Stimulated activated CD4-positive, alpha-beta T cell treated with anti-CD3 and anti-CD28 coated beads, Interleukin-15, amount 100 ng/mL, for 24 hours (primary cell): ENCODE measurements at regions not wholly inside any gene's neighbourhood (a gene's known extent, or its start where the extent isn't known, plus 50 kb on each side); places are given as distances from the start of the nearest gene placed in this dataset.
A peak's percentile ranks its signal among the peaks of the same experiment; 100 is the strongest.

Source experiments
- DNase-seq: peaks from one replicate; pipeline ENCODE4 v3.0.0-alpha.2; 2020

DNA sequence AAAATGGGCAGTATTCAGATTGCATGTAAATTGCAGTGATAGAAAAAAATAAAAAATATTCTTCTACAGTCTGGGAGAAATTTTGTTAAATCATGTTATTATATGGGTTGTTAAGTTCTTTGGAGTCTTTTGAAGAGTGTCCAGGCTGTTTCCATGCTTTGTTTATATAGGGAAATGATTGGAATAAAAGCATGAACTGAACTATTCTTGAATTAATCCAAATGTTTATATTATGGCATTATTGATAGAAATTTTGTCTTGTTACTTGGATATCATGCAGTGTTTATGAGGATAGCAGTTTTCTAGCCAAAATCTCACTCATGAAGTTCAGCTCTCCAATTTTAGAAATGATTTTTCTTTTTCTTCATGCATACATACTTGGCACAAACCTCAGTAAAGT is 108.2 kb upstream of the NAV3 start:
- DNase-seq: no peak

DNA sequence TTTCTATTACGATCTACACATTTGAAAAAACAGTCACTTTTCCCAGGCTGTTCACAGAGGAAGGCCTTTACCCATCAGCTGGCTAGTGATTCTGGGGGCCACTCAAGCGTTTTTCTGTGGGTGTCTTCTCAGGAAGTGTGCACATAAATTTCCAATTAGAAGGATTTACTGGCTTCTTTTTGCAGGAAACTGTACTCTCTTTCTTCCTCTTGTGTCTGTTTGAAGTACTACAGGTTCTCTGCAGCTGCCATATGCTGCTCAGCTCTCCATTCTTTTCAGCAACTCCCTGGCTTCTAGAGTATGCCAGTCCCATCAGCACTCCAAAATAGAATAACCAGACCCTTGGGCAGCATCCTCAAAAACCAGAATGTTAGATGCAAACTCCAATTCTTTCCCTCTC is 110.4 kb upstream of the NAV3 start:
- no peak for DNase-seq

GRCh38 chr12:77710209-77710608 is 120.5 kb upstream of the NAV3 start:
- no peak for DNase-seq

DNA sequence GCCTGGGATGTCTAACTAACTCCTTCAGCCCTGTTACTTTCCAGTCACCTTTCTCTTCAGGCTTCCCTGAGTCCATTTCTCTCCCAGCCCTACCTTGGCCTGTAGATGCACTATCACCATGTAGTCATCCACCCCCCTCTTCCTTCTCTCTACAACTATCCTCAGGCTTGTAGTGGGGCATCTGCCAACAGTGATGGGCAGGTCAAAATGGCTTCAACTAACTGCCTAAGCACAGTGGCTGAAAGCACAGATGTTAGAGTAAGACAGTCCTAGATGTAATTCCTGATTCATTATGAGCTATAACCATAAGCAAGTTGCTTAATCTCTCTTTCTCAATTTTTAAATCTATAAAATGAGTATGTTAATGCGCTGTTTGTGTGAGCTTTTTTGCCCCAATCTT is 133.6 kb upstream of the NAV3 start:
- DNase-seq: no peak

DNA sequence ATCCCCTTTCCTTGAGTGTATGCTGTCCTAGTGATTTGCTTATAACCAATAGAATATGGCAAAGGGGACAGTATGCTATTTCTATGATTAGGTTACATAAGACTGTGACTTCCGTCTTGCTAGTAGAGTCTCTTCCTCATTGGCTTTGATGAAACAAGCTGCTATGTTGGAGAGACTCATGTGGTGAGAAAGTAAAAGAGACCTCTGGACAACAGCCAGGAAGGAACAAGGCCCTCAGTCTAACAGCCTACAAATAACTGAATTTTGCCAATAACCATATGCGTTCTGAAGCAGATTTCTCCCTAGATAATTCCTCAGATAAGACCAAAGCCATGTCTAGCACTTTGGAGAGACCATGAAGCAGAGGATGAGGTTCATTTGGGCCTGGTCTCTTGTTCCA is 134.5 kb upstream of the NAV3 start:
- DNase-seq: no peak

DNA sequence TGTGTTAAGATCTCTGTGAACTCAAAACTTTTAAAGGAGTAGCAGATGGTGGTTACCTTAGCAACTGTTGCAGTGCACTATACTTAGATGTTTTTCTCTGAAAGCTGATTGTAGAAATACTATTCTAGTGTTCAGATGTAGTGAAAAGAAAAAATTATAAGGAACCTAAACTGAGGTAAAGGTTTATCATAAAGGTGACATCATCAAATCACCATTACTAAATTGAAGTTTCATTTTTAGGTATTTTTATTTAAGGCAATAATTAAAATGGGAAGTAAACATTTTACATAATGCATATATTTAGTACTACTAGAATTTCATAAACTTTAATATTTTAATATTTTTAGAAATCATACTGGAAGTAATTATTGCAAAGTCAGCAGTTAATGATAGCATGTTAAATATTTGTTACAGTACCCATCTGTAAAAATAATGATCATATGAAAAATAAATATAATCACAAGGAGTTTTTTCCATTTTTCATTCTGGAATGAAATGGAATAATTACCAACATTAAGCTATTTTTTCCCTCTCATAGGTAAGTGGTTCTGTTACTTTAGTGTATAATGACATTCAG is 141.1 kb upstream of the NAV3 start:
- no peak for DNase-seq

- no peak for DNase-seq
Observed at GRCh38 chr12:77687321-77687720, 143.4 kb upstream of the NAV3 start.

DNA sequence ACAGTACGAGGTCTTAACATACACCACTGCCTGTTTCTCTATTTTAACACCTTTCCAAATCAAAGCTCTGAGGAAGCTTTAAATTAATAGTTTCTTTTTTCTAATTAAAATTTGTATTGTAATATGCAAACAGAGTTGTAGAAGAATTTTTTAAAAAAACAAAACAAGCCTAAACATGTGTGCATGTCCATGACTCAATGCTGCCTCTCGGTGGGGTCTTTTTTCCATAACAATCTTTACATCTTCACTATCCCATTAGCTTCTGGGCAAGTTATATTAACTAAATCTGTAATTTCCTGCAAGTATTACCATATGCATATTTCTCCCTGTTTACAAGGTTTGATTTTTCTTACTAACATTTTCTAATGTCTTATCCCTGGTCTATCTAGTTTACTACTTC is 143.9 kb upstream of the NAV3 start:
- no peak for DNase-seq

- no peak for DNase-seq
Observed at GRCh38 chr12:77685901-77686300, 144.8 kb upstream of the NAV3 start.

DNA sequence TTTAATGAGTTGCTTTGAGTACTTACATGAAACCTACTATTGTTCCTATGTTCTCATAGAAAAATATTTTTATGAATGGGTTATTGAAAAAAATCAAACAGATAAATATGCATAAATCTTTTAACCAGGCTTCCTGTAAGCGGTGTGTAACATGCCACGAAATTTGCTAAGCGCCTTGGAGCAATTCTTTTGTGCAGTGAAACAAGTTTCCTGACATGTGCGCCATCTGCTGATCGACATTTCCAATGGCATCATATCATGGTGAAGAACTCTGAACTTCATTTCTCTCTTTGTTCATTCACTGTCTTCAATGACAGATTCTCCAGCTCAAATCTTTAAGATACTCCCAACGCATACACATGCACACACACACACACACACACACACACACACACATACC is 145.6 kb upstream of the NAV3 start:
- DNase-seq: peak; percentile 6

DNA sequence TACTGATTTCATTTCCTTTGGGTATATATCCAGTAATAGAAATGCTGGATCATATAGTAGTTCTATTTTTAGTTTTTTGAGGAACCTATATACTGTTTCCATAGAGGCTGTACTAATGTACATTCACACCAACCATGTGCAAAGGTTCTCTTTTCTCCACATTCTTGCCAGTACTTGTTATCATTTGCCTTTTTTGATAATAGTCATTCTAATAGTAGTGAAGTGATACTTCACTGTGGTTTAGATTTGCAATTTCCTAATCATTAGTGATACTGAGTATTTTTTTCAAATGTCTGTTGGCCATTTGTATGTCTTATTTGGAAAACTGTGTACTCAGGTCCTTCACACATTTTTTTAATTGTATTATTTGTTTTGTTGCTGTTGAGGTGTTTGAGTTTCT is 148.2 kb upstream of the NAV3 start:
- DNase-seq: no peak

- no peak for DNase-seq
Observed at GRCh38 chr12:77681726-77682125, 149.0 kb upstream of the NAV3 start.

DNA sequence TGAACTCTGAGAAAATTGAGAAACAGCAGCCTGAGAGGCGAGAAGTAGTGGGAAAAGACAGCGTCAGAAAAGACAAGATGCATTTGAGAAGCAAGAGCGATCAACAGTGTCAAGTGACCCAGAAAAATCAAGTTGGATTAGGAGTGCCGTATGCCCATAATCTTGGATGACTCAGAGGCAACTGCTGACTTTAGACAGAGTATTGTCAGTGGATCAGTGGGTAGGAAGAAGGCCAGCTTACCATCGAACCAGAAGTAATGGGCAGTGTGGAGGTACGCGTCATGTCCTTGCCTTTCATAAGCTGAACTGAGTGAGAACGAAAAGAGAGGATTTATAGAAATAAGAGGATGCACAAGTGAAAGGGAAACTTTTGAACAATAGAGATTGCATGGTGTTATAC is 151.0 kb upstream of the NAV3 start:
- no peak for DNase-seq

DNA sequence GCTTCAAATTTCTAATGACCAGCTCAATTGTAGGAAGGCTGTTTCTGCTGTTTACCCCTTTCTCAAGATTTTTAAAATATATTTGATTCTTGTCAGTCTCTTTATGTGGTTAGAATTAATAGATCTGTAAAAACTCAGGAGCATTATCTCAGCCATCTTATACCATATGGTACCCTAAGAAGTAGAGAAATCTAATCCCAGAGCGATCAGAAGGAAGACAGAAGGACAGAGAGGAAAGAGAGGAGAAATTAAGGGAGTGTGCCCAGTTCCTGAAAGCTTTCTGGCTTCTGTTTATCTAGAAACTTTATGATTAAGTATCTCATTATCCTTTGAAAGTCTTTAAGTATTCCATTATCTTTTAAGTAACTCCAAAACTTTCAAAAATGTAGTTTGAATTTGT is 152.1 kb upstream of the NAV3 start:
- DNase-seq: no peak

GRCh38 chr12:77667101-77667500 is 163.6 kb upstream of the NAV3 start:
- DNase-seq: no peak

DNA sequence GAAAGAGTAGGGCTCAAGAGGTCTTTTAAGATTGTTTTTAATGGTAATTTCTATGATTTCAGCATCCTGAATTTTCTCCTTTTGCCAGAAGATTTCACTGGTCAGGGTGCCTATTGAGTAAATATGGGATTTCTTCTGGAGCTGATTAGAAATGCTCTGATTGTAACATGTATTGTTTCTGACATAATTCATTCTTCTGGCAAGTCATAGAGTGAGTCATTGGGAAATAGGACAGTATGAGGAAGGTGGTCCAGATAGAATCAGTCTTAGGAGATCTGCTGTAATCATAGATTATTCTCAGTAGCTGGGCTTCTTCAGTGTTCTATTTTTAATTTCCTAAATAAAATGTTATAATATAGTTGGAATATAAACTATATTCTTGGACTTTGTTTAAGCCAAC is 182.0 kb upstream of the NAV3 start:
- no peak for DNase-seq

DNA sequence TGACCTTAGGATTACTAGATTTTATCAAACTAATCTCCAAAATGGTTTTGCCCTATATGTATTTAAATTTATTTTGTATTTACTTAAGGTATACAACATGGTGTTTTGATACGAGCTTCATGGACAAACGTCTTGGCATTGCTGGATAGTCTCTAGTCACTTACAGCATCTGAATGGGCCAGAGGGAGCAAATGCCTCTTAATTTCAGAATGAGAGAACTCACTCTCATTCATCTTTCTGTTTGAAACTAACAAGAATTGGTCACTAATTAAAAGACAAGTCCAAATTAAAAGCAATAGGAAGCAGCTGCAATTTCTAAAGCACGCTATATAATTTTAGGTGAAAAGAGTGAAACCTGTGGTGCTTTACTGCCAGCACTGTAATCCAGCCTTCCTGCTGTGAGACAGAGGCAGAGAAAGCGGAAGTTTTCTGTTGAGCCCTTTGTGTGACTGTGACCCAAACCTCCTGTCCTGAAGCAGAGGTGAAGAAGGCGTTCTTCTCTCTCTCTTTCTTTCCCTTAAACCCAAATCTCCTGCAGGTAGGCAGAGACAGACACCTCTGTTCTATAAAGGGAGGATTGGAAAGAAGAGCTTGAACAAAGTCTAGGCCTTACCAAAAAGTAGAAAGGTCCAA is 184.6 kb upstream of the NAV3 start:
- DNase-seq: no peak

GRCh38 chr12:77644915-77645605 is 185.6 kb upstream of the NAV3 start:
- no peak for DNase-seq

- DNase-seq: no peak
Observed at GRCh38 chr12:77642246-77642645, 188.4 kb upstream of the NAV3 start.

DNA sequence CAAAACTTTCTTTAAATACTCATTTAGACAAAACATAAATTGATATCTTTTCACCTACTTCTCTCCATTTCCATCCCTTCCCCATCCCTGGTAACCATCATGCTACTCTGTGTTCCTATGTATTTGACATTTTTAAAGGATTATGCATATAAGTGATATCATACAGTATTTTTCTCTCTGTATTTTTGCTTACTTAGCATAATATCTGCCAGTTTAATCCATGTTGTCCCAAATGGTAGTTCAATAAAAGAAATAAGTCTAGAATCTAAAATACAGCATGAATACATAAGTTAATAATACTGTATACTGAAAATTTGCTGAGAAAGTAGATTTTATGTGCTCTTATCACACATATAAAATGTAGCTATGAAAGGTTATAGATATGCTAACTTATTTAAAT is 190.3 kb upstream of the NAV3 start:
- DNase-seq: no peak

GRCh38 chr12:77630790-77631445 is 199.8 kb upstream of the NAV3 start:
- DNase-seq: no peak

GRCh38 chr12:77630344-77630743 is 200.3 kb upstream of the NAV3 start:
- DNase-seq: no peak

DNA sequence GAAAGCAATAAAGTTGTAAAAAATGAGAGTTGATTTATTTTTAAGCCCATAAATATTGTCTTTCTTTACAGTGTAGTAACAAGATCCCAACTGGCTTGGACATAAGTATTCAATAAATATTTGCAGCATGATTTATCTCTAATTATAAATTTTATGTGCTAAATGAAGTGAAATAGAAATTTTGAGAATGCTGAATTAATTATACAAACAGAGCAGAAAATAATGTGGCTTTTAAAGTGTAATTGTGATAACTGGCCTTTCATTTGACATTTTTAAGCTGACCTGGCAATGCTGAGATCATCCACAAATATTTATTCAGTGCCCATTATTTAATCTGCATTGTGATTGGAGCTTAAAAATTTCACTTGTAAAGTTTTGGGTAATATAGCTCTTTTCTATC is 201.6 kb upstream of the NAV3 start:
- DNase-seq: no peak

DNA sequence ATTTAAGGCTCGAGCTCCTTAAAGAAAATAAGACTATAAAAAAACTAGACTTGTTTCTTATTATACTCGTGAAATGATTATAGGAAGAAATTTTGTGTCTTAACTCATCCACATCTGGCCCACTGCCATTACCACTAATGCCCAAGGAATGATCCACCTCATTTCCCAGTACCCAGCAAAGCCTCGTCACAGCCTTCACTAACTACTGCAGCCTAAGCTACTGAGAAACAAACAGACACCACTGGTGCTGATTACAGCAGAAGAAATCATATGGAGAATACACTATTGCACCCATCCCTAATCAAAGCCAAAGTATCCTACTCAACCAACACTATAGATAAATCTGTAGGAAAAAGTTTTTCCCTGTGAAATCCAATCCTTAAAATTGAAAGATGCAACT is 205.3 kb upstream of the NAV3 start:
- DNase-seq: no peak
